Subcutaneous abdominal adipose tissue (tissue), 5 donors: ENCODE measurements at regions not wholly inside any gene's neighbourhood (a gene's known extent, or its start where the extent isn't known, plus 50 kb on each side); places are given as distances from the start of the nearest gene placed in this dataset.

Source experiments
- H3K27ac ChIP-seq: one replicate; pipeline ENCODE4 v1.7.0; 2013; ENCODE audit warnings: low read depth, mild to moderate bottlenecking, inconsistent platforms, low read length, moderate library complexity
- H3K27me3 ChIP-seq, 5 donors: one replicate each; pipeline ENCODE4 v1.7.0; 2013; ENCODE audit warnings: low read length in 5 of 5, inconsistent platforms in 1 of 5; ENCODE audit not compliant: control insufficient read depth in 5 of 5, insufficient read depth in 4 of 5
- H3K36me3 ChIP-seq, 5 donors: one replicate each; pipeline ENCODE4 v1.7.0; 2013; ENCODE audit warnings: low read length in 5 of 5; ENCODE audit not compliant: control insufficient read depth in 5 of 5, insufficient read depth in 5 of 5
- H3K4me1 ChIP-seq, 5 donors: one replicate each; pipeline ENCODE4 v1.7.0; 2013; ENCODE audit warnings: low read length in 5 of 5, mild to moderate bottlenecking in 3 of 5, moderate library complexity in 1 of 5; ENCODE audit not compliant: control insufficient read depth in 5 of 5, insufficient read depth in 5 of 5
- H3K4me3 ChIP-seq, 5 donors: one replicate each; pipeline ENCODE4 v1.7.0; 2013; ENCODE audit warnings: low read length in 5 of 5, low read depth in 1 of 5
- H3K9ac ChIP-seq, 5 donors: one replicate each; pipeline ENCODE4 v1.7.0; 2013; ENCODE audit warnings: low read length in 5 of 5, mild to moderate bottlenecking in 4 of 5, moderate library complexity in 3 of 5
- H3K9me3 ChIP-seq, 5 donors: one replicate each; pipeline ENCODE4 v1.7.0; 2013; ENCODE audit warnings: low read length in 5 of 5; ENCODE audit not compliant: control insufficient read depth in 5 of 5
- donor health status: healthy.
- donor health status: healthy.
- donor health status: healthy.
- donor health status: healthy.
- donor health status: healthy.

DNA sequence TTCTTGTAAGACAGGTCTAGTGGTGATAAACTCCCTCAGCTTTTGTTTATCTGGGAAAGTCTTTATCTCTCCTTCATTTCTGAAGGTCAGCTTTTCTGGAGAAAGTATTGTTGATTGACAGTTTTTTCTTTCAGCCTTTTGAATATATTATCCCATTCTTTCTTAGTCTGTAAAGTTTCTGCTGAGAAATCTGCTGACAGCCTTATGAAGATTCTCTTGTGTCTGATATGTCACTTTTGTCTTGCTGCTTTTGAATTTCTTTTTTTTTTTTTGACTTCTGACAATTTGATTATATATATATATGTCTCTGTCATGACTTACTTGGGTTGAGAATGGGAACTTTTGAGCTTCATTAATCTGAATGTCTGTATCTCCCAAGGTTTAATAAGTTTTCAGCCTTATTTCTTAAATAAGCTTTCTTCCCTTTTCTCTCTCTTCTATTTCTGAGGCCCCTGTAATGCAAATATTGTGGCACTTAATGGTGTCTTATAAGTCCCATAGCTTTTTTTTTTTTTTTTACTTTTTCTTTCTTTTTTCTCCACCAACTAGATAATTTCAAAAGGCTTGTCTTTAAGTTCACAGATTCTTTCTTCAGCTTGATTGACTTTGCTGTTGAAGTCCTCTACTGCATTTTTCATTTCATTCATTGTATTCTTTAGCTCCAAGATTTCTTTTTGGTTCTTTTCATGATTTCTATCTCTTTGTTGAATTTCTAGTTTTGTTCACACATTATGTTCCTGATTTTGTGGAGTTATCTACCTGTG lies 81.4 kb upstream of the IL6 start:
- Histone ChIP-seq H3K36me3 (no peaks in the 10 kb centered on the region), H3K27ac (no peak overlapping the region), H3K4me1 (no peaks in the 10 kb centered on the region), H3K9me3 (peaks cover 8 to 43% (median 36%) of the 10 kb centered on the region in 5 donors), H3K9ac (no peak overlapping the region), H3K4me3 (no peak overlapping the region), H3K27me3 (no peaks in the 10 kb centered on the region)

DNA sequence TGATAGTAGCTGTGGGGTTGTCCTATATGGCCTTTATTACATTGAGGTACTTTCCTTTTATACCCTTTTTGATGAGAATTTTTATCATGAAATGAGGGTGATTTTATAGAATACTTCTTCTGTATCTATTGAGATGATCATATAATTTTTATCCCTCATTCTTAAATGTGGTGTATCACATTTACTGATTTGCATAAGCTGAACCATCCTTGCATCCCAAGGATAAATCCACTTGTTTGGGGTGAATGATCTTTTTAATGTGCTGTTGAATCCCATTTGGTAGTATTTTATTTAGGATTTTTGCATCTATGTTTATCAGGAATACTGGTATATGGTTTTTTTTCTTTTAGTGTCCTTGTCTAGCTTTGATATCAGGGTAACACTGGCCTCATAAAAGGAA lies 84.5 kb upstream of the IL6 start:
- no peaks in the 10 kb centered on the region for H3K4me1 ChIP-seq
- H3K4me3 ChIP-seq, result no peak overlapping the region
- no peak overlapping the region for H3K27ac ChIP-seq
- no peaks in the 10 kb centered on the region for H3K27me3 ChIP-seq
- no peak overlapping the region for H3K9ac ChIP-seq
- no peaks in the 10 kb centered on the region for H3K36me3 ChIP-seq
- peaks cover 8 to 43% (median 35%) of the 10 kb centered on the region in 5 donors for H3K9me3 ChIP-seq

- H3K27me3 ChIP-seq, result no peaks in the 10 kb centered on the region
- H3K36me3 ChIP-seq, result no peaks in the 10 kb centered on the region
- H3K9ac ChIP-seq, result no peak overlapping the region
- H3K9me3 ChIP-seq, result peaks cover 0 to 22% (median 17%) of the 10 kb centered on the region in 5 donors
- no peaks in the 10 kb centered on the region for H3K4me1 ChIP-seq
- H3K27ac ChIP-seq, result no peak overlapping the region
- H3K4me3 ChIP-seq, result no peak overlapping the region
Measured at GRCh38 chr7:22640269-22640668, 86.7 kb upstream of the IL6 start.

DNA sequence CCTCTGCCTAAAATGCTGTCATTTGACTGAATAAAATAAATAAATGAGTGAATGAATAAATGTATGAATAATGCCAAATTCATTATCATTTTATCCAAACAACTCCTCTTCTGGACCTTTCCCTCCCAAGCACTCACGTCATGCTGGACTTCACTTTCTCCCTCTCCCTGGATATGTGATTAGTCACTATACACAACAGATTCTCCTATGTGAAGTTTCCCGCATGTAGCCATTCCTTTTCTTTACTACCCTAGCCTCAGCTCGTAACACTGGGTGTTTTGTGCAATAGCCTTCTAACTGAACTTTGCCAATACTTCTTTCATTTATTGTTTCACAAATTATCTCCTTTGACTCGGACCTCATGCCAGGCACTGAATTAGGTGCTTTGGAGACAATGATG lies 87.6 kb upstream of the IL6 start:
- Histone ChIP-seq H3K27ac (no peak overlapping the region), H3K9ac (no peak overlapping the region), H3K4me1 (peaks cover 0 to 5% (median 0%) of the 10 kb centered on the region in 5 donors), H3K9me3 (peaks cover 0 to 21% (median 14%) of the 10 kb centered on the region in 5 donors), H3K36me3 (no peaks in the 10 kb centered on the region), H3K27me3 (peaks cover 0 to 2% (median 0%) of the 10 kb centered on the region in 5 donors), H3K4me3 (no peak overlapping the region)

DNA sequence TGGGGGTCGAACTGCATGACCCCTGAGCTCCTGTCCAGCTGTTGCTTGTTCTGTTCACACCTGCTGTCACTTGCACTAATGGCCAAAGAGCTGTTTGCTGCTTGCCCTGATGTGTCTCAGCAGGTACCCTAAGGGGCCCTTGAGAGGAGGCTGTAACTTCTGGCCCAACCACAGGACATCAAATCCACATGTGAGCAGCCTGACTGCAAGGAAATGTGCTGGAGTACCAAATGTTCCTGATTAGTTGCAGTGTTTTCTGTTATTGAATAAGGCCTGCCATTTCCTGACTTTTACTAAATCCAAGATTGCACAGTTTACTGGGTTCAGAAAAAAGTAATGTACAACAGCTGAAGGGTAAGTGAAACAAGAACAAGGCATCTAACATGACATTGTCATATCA lies 91.7 kb upstream of the IL6 start:
- Histone ChIP-seq H3K27me3 (peaks cover 0 to 2% (median 0%) of the 10 kb centered on the region in 5 donors), H3K4me3 (no peak overlapping the region), H3K27ac (no peak overlapping the region), H3K9me3 (no peaks in the 10 kb centered on the region), H3K4me1 (peaks cover 0 to 7% (median 0%) of the 10 kb centered on the region in 5 donors), H3K36me3 (no peaks in the 10 kb centered on the region), H3K9ac (no peak overlapping the region)

- peaks cover 0 to 2% (median 0%) of the 10 kb centered on the region in 5 donors for H3K27me3 ChIP-seq
- H3K4me3 ChIP-seq, result no peak overlapping the region
- peaks cover 0 to 11% (median 0%) of the 10 kb centered on the region in 5 donors for H3K4me1 ChIP-seq
- no peaks in the 10 kb centered on the region for H3K36me3 ChIP-seq
- no peak overlapping the region for H3K27ac ChIP-seq
- H3K9ac ChIP-seq, result no peak overlapping the region
- no peaks in the 10 kb centered on the region for H3K9me3 ChIP-seq
Measured at GRCh38 chr7:22633954-22634474, 93.0 kb upstream of the IL6 start.

DNA sequence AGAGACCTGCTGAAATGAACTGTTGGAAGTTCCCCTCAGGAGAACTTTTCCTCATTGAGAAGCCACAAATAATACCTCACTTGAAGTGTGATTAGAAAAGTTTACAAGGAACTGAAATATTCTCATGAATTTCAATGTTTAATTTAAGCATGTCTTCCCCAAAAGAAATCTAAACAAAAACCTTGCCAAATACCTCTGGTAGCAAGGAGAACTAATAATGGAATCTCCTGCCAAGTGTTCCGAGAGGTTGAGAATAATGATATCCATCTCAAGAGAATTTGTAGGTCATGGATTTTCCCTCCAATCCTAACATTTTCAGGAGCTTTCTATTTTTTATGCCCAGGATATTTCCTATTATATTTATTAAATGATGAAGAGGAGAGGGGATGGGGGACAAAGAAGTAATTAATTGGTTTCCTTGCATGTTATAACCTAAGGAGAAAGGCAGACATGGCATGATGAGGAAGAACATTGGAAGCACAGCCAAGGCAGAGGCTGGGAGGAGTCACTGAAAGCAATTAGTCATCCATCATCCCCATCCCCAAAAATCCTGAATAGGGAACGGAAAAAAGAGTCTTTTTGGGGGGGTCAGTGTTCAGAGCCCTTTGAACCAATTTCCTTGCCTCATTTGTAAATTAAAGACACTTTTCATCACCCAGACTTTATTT lies 93.6 kb upstream of the IL6 start:
- Histone ChIP-seq H3K4me3 (no peak overlapping the region), H3K27ac (no peak overlapping the region), H3K9ac (no peak overlapping the region), H3K4me1 (peaks cover 0 to 14% (median 0%) of the 10 kb centered on the region in 5 donors), H3K9me3 (no peaks in the 10 kb centered on the region), H3K27me3 (peaks cover 0 to 2% (median 0%) of the 10 kb centered on the region in 5 donors), H3K36me3 (no peaks in the 10 kb centered on the region)

GRCh38 chr7:22632674-22633073 lies 94.3 kb upstream of the IL6 start:
- Histone ChIP-seq H3K27me3 (peaks cover 0 to 2% (median 0%) of the 10 kb centered on the region in 5 donors), H3K36me3 (no peaks in the 10 kb centered on the region), H3K9ac (no peak overlapping the region), H3K4me1 (peaks cover 0 to 14% (median 0%) of the 10 kb centered on the region in 5 donors), H3K4me3 (no peak overlapping the region), H3K9me3 (no peaks in the 10 kb centered on the region), H3K27ac (no peak overlapping the region)

GRCh38 chr7:22631730-22632129 lies 95.3 kb upstream of the IL6 start:
- Histone ChIP-seq H3K9ac (no peak overlapping the region), H3K27ac (no peak overlapping the region), H3K27me3 (peaks cover 0 to 2% (median 0%) of the 10 kb centered on the region in 5 donors), H3K36me3 (no peaks in the 10 kb centered on the region), H3K9me3 (no peaks in the 10 kb centered on the region), H3K4me1 (peaks cover 0 to 14% (median 0%) of the 10 kb centered on the region in 5 donors), H3K4me3 (no peak overlapping the region)

GRCh38 chr7:22630069-22630468 lies 96.9 kb upstream of the IL6 start:
- H3K4me1 ChIP-seq, result peaks cover 0 to 14% (median 0%) of the 10 kb centered on the region in 5 donors
- H3K9ac ChIP-seq, result no peak overlapping the region
- no peak overlapping the region for H3K4me3 ChIP-seq
- H3K36me3 ChIP-seq, result no peaks in the 10 kb centered on the region
- no peaks in the 10 kb centered on the region for H3K9me3 ChIP-seq
- peaks cover 0 to 2% (median 0%) of the 10 kb centered on the region in 5 donors for H3K27me3 ChIP-seq
- H3K27ac ChIP-seq, result no peak overlapping the region
